Mononuclear cell (primary cell): ENCODE measurements at regions not wholly inside any gene's neighbourhood (a gene's known extent, or its start where the extent isn't known, plus 50 kb on each side); places are given as distances from the start of the nearest gene placed in this dataset.

Experiments
- H3K27me3 ChIP-seq: 2 replicates; pipeline ENCODE4 v1.6.0; 2011; ENCODE audit warnings: low read length, control low read depth; ENCODE audit not compliant: insufficient read depth
- H3K4me1 ChIP-seq: 2 replicates; pipeline ENCODE4 v1.5.1; 2011; ENCODE audit warnings: mild to moderate bottlenecking, low read length, control low read depth; ENCODE audit not compliant: insufficient read depth
- H3K4me3 ChIP-seq: 2 replicates; pipeline ENCODE4 v1.5.1; 2011; ENCODE audit warnings: mild to moderate bottlenecking, low read length, moderate library complexity
- H3K9me3 ChIP-seq: 2 replicates; pipeline ENCODE4 v1.5.1; 2011; ENCODE audit warnings: low read depth, mild to moderate bottlenecking, control low read depth, low read length

DNA sequence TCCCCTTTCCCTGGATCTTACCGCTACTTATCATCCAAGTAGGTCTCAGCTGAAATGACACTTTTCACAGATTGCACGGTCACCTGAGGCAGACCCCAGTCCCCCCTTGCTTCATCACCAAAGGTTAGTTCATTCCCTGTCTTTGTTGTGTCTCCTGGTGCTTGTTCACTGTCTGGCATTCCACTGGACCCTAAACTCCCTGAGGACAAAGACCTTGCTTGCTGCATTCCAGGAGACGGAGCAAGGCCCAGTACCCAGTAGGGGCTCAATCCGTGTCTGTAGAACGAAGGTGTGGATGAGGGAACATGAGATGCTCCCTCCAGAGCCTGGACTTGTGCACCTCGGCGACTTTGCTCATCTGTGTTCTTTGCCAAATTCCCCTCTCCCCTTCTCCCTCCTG lies 160.0 kb downstream of the RAB11FIP2 start:
- H3K9me3 ChIP-seq: no peaks in the 10 kb centered on the region
- no peaks in the 10 kb centered on the region for H3K4me1 ChIP-seq
- no peaks in the 10 kb centered on the region for H3K27me3 ChIP-seq
- H3K4me3 ChIP-seq: no peak overlapping the region

DNA sequence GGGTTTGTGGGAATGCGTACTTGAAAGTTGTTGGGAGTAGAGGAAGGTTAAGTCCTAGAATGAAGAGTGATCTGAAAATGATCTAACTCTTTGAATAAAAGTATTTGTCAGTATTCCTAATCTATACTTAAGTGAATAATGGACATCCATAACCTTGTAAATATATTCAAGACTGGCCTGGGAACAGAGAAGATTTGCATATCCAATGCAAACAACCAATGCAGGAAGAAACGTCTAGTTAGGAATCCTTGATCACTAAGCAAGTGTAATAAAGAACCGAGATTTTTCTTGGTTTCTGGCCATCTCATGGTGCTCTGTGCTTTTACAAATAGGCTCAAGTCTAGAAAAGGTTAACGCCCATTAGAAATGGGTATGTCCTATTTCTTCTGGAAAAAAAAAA lies 157.1 kb downstream of the RAB11FIP2 start:
- Histone ChIP-seq H3K4me3 (no peak overlapping the region), H3K9me3 (no peaks in the 10 kb centered on the region), H3K27me3 (no peaks in the 10 kb centered on the region), H3K4me1 (no peaks in the 10 kb centered on the region)

DNA sequence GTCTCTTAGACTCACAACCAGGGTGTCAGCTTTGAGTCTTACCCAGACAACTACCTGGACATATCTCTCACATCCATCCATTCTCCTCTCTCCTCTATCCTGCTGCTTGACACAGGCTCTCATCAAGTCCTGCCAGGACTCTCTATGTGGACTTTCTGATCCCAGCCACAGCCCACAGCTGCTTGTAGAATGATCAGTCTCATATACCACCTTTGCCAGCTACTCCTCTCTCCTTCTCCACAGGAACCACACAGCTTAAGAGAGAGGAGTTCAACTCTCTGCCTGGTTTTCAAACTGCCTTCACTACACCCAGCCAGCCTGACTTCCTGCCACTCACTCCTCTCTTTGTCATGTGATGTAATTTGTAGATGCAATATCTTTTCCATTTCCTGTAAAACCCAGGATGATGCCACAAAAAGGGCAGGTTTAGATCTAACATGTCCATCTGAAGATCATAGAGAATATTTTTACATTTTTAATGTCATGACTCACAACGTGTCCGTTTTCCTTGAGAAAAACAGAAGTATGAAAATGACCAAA lies 154.0 kb downstream of the RAB11FIP2 start:
- Histone ChIP-seq H3K4me3 (no peak overlapping the region), H3K4me1 (no peaks in the 10 kb centered on the region)

GRCh38 chr10:117894339-117894738 lies 152.4 kb downstream of the RAB11FIP2 start:
- Histone ChIP-seq H3K27me3 (no peaks in the 10 kb centered on the region), H3K9me3 (no peaks in the 10 kb centered on the region), H3K4me3 (no peak overlapping the region), H3K4me1 (no peaks in the 10 kb centered on the region)

More for the DNA sequence above, 154.0 kb downstream of the RAB11FIP2 start:
- Histone ChIP-seq H3K27me3 (no peaks in the 10 kb centered on the region), H3K9me3 (no peaks in the 10 kb centered on the region)

- H3K4me3 ChIP-seq: no peak overlapping the region
- no peaks in the 10 kb centered on the region for H3K27me3 ChIP-seq
- H3K4me1 ChIP-seq: no peaks in the 10 kb centered on the region
- H3K9me3 ChIP-seq: no peaks in the 10 kb centered on the region
These were observed 150.2 kb downstream of the RAB11FIP2 start for GRCh38 chr10:117896517-117896916.

GRCh38 chr10:117899181-117899683 lies 147.5 kb downstream of the RAB11FIP2 start:
- Histone ChIP-seq H3K9me3 (no peaks in the 10 kb centered on the region), H3K4me1 (no peaks in the 10 kb centered on the region), H3K4me3 (no peak overlapping the region), H3K27me3 (no peaks in the 10 kb centered on the region)

DNA sequence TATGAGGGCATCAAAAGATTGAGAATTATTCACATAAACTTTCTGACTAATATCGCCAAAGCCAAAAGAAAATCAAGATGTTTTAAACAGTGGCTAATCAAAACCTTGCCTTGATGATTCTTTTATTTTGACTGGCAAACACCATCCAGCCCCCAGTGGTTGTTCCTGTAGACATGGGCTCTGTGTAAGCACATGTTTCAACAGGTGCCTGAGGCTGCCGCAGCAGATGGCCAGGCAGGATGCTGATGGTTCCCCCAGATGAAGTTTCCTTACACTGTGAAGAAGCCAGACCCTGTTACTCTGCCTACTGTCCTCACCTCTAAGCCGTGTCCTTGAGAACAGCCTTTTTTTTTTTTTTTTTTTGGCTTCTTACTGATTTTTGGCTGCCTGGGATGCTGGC lies 146.5 kb downstream of the RAB11FIP2 start:
- no peaks in the 10 kb centered on the region for H3K4me1 ChIP-seq
- H3K9me3 ChIP-seq: no peaks in the 10 kb centered on the region
- H3K27me3 ChIP-seq: no peaks in the 10 kb centered on the region
- H3K4me3 ChIP-seq: no peak overlapping the region

DNA sequence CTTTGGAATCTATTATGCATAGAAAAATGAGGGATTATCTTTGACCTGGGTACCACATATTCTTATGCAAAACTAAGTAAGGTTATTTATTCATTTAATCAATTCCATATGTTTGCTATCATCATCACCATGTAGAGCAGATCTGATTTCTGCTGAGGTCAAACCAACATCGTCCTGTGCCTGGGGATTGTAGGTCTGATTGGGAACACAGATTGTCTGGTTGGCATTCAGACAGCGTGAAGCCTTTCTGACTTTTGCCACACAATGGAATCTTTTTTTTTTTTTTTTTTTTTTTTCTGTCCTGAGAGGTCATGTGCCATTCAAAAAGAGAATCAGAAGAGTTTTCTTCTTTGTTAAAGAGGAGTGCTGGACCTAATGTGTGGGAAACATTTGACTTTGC lies 142.9 kb downstream of the RAB11FIP2 start:
- no peaks in the 10 kb centered on the region for H3K9me3 ChIP-seq
- H3K4me3 ChIP-seq: no peak overlapping the region
- H3K4me1 ChIP-seq: no peaks in the 10 kb centered on the region
- no peaks in the 10 kb centered on the region for H3K27me3 ChIP-seq

DNA sequence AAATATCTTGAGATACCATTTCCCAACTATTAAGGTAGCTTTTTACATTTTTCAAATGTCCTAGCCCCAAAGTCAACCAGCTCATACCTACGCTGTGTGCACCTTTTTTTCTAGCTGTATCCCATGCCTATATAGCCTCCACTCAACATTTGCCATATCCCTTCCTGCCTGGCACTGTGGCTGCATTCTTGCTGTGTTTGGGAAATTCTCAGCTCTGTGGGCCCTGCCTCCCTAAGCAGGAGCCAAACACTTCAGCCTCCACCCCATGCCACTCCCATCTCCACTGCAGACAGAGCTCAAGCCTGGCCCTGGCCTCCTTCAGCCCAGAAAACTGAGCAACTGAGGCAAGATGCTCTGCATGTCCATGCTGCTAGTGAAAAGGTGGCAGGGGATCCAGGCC lies 141.3 kb downstream of the RAB11FIP2 start:
- Histone ChIP-seq H3K27me3 (no peaks in the 10 kb centered on the region), H3K4me3 (no peak overlapping the region), H3K9me3 (no peaks in the 10 kb centered on the region), H3K4me1 (no peaks in the 10 kb centered on the region)

- Histone ChIP-seq H3K4me1 (no peaks in the 10 kb centered on the region), H3K9me3 (no peaks in the 10 kb centered on the region), H3K4me3 (no peak overlapping the region), H3K27me3 (peaks cover 7% of the 10 kb centered on the region)
These were observed 135.1 kb downstream of the RAB11FIP2 start for GRCh38 chr10:117911684-117912083.

- Histone ChIP-seq H3K9me3 (no peaks in the 10 kb centered on the region), H3K4me1 (no peaks in the 10 kb centered on the region), H3K27me3 (peaks cover 7% of the 10 kb centered on the region), H3K4me3 (no peak overlapping the region)
These were observed 132.4 kb downstream of the RAB11FIP2 start for GRCh38 chr10:117914334-117914733.

DNA sequence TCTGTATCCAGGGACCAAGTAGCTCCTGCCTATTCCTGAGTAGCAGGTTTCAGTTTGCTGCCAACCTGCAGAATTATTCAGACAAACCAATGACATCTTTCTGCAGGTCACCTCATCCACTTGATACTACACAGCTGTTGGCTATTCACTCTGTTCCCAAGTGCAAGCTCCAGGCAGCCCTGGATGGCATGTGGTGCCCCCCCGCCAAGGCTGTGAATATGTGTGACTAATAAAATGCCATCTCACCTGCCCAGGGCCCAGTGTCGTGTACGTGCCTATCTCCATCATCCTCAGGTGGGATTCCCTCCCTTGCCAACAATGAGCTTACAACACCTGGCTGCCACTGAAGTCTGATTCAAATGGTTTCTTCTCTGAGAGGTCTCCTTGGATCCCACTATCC lies 125.8 kb downstream of the RAB11FIP2 start:
- H3K27me3 ChIP-seq: no peaks in the 10 kb centered on the region
- no peaks in the 10 kb centered on the region for H3K4me1 ChIP-seq
- H3K4me3 ChIP-seq: no peak overlapping the region
- no peaks in the 10 kb centered on the region for H3K9me3 ChIP-seq

- Histone ChIP-seq H3K27me3 (no peaks in the 10 kb centered on the region), H3K4me3 (no peak overlapping the region), H3K4me1 (no peaks in the 10 kb centered on the region), H3K9me3 (no peaks in the 10 kb centered on the region)
These were observed 125.3 kb downstream of the RAB11FIP2 start for GRCh38 chr10:117921421-117921820.

DNA sequence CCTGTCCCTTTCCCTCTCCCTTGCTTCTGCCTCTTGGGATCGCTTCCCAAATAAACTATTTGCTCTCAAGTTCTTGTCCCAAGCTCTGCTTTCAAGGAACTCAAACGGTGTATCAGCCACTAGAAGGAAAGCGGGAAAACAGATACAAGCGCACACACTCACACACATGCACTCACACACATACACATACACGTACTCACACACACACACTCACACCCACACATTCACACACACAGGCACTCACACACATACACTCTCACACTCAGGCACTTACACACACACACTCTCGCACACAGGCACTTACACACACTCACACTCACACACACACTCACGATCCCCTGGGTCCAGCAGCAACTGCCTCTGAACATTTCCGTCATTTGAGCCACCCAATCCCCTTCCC lies 121.9 kb downstream of the RAB11FIP2 start:
- no peaks in the 10 kb centered on the region for H3K4me1 ChIP-seq
- H3K9me3 ChIP-seq: no peaks in the 10 kb centered on the region
- no peak overlapping the region for H3K4me3 ChIP-seq
- H3K27me3 ChIP-seq: no peaks in the 10 kb centered on the region

DNA sequence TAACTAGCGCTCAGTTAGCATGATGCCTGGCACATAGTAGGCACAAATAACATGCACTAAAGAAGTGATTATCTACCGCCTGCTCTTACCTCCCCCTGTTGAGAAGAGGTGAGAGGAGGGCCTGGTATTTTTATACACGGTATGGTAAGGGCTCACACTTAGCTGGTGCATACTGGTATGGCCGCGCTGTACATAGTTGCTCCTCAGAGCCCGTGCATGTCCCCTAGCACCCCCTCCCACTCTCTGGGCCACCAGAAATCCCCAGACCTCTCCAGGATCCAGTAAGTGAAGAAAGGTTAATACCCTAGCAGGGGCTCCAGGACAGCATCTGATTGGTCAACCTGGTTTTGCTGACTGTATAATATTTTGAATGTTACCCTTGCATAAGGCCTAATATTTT lies 121.4 kb downstream of the RAB11FIP2 start:
- Histone ChIP-seq H3K27me3 (no peaks in the 10 kb centered on the region), H3K4me3 (no peak overlapping the region), H3K9me3 (no peaks in the 10 kb centered on the region), H3K4me1 (no peaks in the 10 kb centered on the region)

GRCh38 chr10:117926491-117926890 lies 120.2 kb downstream of the RAB11FIP2 start:
- H3K4me3 ChIP-seq: no peak overlapping the region
- H3K27me3 ChIP-seq: no peaks in the 10 kb centered on the region
- no peaks in the 10 kb centered on the region for H3K4me1 ChIP-seq
- no peaks in the 10 kb centered on the region for H3K9me3 ChIP-seq
